HepG2 (cell line): ENCODE measurements at regions not wholly inside any gene's neighbourhood (a gene's known extent, or its start where the extent isn't known, plus 50 kb on each side); places are given as distances from the start of the nearest gene placed in this dataset.

Source experiments
- CTCF ChIP-seq: sonication (generic); formaldehyde crosslinking; IDR thresholded peaks from 2 replicates; pipeline ENCODE4 v1.5.0; 2020; ENCODE audit warnings: mild to moderate bottlenecking, missing genetic modification reagents, moderate library complexity
- POLR2A ChIP-seq, 2 experiments: IDR thresholded peaks; 2 replicates each; pipeline ENCODE4 v1.6.1; 2011; ENCODE audit warnings: low read depth in 2 of 2, low read length in 2 of 2, mild to moderate bottlenecking in 1 of 2, moderate library complexity in 1 of 2; ENCODE audit not compliant: insufficient read depth in 1 of 2
- ZNF605 ChIP-seq: sonication (generic); formaldehyde crosslinking; IDR thresholded peaks from 2 replicates; pipeline ENCODE4 v1.8.0; 2022; ENCODE audit warnings: mild to moderate bottlenecking, missing genetic modification reagents

- TF ChIP-seq CTCF (CRISPR knock-in tag) (no peak), ZNF605 (CRISPR knock-in tag) (no peak), POLR2A (IDR thresholded peaks at IDR 0.05; ENCODE audit: insufficient read depth in 1 of 2, low read depth in 2 of 2, low read length in 2 of 2) (no peak)
Measured at GRCh38 chr21:21767276-21767675, 769.1 kb downstream of the NCAM2 start.
